Endodermal cell (in vitro differentiated cells): ENCODE measurements at regions not wholly inside any gene's neighbourhood (a gene's known extent, or its start where the extent isn't known, plus 50 kb on each side); places are given as distances from the start of the nearest gene placed in this dataset.

Experiments
- DNase-seq: peaks from one replicate; pipeline ENCODE4 v3.0.0-alpha.2; 2017
- H3K27ac ChIP-seq: 2 replicates; pipeline ENCODE4 v1.5.1; 2013; ENCODE audit warnings: mild to moderate bottlenecking, low read depth, low read length, moderate library complexity
- H3K27me3 ChIP-seq: 2 replicates; pipeline ENCODE4 v1.6.1; 2013; ENCODE audit warnings: mild to moderate bottlenecking, low read length, moderate library complexity; ENCODE audit not compliant: insufficient read depth, control insufficient read depth, poor library complexity, severe bottlenecking
- H3K36me3 ChIP-seq: 2 replicates; pipeline ENCODE4 v1.7.0; 2013; ENCODE audit warnings: mild to moderate bottlenecking, low read length, moderate library complexity; ENCODE audit not compliant: control insufficient read depth, insufficient read depth
- H3K4me1 ChIP-seq: one replicate; pipeline ENCODE4 v1.7.0; 2013; ENCODE audit warnings: low read length; ENCODE audit not compliant: control insufficient read depth, insufficient read depth
- H3K4me3 ChIP-seq: 2 replicates; pipeline ENCODE4 v1.5.1; 2013; ENCODE audit warnings: mild to moderate bottlenecking, low read length, moderate library complexity
- H3K9ac ChIP-seq: 2 replicates; pipeline ENCODE4 v1.6.1; 2013; ENCODE audit warnings: mild to moderate bottlenecking, low read length, moderate library complexity; ENCODE audit not compliant: poor library complexity, severe bottlenecking; ENCODE audit errors: extremely low read depth
- H3K9me3 ChIP-seq: 2 replicates; pipeline ENCODE4 v1.6.1; 2013; ENCODE audit warnings: mild to moderate bottlenecking, low read length, moderate library complexity; ENCODE audit not compliant: control insufficient read depth
- H3K27ac Mint-ChIP-seq: 2 replicates; pipeline ENCODE4 v1.8.0; 2020; ENCODE audit warnings: mixed read lengths
- H3K27me3 Mint-ChIP-seq: 2 replicates; pipeline ENCODE4 v1.8.0; 2021; ENCODE audit warnings: mild to moderate bottlenecking, mixed read lengths; ENCODE audit not compliant: insufficient read depth
- H3K36me3 Mint-ChIP-seq: 2 replicates; pipeline ENCODE4 v1.8.0; 2020; ENCODE audit warnings: low read depth, mixed read lengths
- H3K4me1 Mint-ChIP-seq: 2 replicates; pipeline ENCODE4 v1.8.0; 2020; ENCODE audit warnings: mixed read lengths
- H3K4me3 Mint-ChIP-seq: 2 replicates; pipeline ENCODE4 v1.8.0; 2020; ENCODE audit warnings: mild to moderate bottlenecking, moderate library complexity, mixed read lengths
- H3K9me3 Mint-ChIP-seq: 2 replicates; pipeline ENCODE4 v1.8.0; 2020; ENCODE audit warnings: mild to moderate bottlenecking, mixed read lengths
- CTCF ChIP-seq: fragments of 200-600 bp; sonication (generic); conservative IDR thresholded peaks from 2 replicates; pipeline ENCODE4 v1.5.0; 2021; ENCODE audit warnings: antibody characterized with exemption, mild to moderate bottlenecking
- WGBS, 2 experiments: methylation state at CpG; one replicate each; pipeline versions ENCODE4 v1.1.5 to v1.1.7; 2013; ENCODE audit warnings: missing lambda C conversion rate in 2 of 2, mixed read lengths in 1 of 2; ENCODE audit not compliant: insufficient coverage in 1 of 2, insufficient read length in 1 of 2; 5-methylcytosine and 5-hydroxymethylcytosine counted together

- no peaks in the 10 kb centered on the region for H3K27me3 ChIP-seq
- no peaks in the 10 kb centered on the region for H3K27me3 Mint-ChIP-seq
- H3K27ac ChIP-seq: no peak overlapping the region
- H3K36me3 Mint-ChIP-seq: peaks cover 2% of the 10 kb centered on the region
- H3K9me3 Mint-ChIP-seq: peaks cover 32% of the 10 kb centered on the region
- WGBS, 2 experiments: 62 to 75% methylated on average over 4 of the region's 4 CpGs
- H3K9me3 ChIP-seq: peaks cover 41% of the 10 kb centered on the region
- TF ChIP-seq CTCF: no peak
- no peaks in the 10 kb centered on the region for H3K4me1 ChIP-seq
- H3K4me1 Mint-ChIP-seq: no peaks in the 10 kb centered on the region
- no peak overlapping the region for H3K27ac Mint-ChIP-seq
- H3K36me3 ChIP-seq: no peaks in the 10 kb centered on the region
- H3K9ac ChIP-seq: no peak overlapping the region
- H3K4me3 ChIP-seq: no peak overlapping the region
- DNase-seq: no peak
- H3K4me3 Mint-ChIP-seq: no peak overlapping the region
Measured at GRCh38 chr6:164581563-164581962, 727.8 kb downstream of the C6orf118 start.

- WGBS, 2 experiments: 89% methylated on average over 3 of the region's 3 CpGs; no CpG with 5 or more reads in 1 of the 2 experiments
- no peak overlapping the region for H3K27ac Mint-ChIP-seq
Measured at GRCh38 chr6:164579035-164579434, 730.4 kb downstream of the C6orf118 start.

GRCh38 chr6:164578616-164579015, 730.8 kb downstream of the C6orf118 start:
- no peaks in the 10 kb centered on the region for H3K4me1 ChIP-seq
- no peak for DNase-seq
- H3K9me3 ChIP-seq: peaks cover 41% of the 10 kb centered on the region
- Mint-ChIP-seq H3K36me3 (peaks cover 2% of the 10 kb centered on the region), H3K9me3 (peaks cover 46% of the 10 kb centered on the region), H3K27ac (no peak overlapping the region), H3K27me3 (no peaks in the 10 kb centered on the region), H3K4me1 (no peaks in the 10 kb centered on the region), H3K4me3 (no peak overlapping the region)
- no peaks in the 10 kb centered on the region for H3K36me3 ChIP-seq
- H3K27me3 ChIP-seq: no peaks in the 10 kb centered on the region
- H3K4me3 ChIP-seq: no peak overlapping the region
- H3K27ac ChIP-seq: no peak overlapping the region
- 60% methylated on average over 3 of the region's 3 CpGs; no CpG with 5 or more reads in 1 of the 2 experiments for WGBS, 2 experiments
- TF ChIP-seq CTCF: no peak
- no peak overlapping the region for H3K9ac ChIP-seq

More at GRCh38 chr6:164579035-164579434, 730.4 kb downstream of the C6orf118 start:
- Histone ChIP-seq H3K27ac (no peak overlapping the region), H3K4me1 (no peaks in the 10 kb centered on the region), H3K4me3 (no peak overlapping the region), H3K9me3 (peaks cover 41% of the 10 kb centered on the region), H3K9ac (no peak overlapping the region), H3K27me3 (no peaks in the 10 kb centered on the region), H3K36me3 (no peaks in the 10 kb centered on the region)
- peaks cover 2% of the 10 kb centered on the region for H3K36me3 Mint-ChIP-seq
- no peak for TF ChIP-seq CTCF
- H3K9me3 Mint-ChIP-seq: peaks cover 43% of the 10 kb centered on the region
- H3K4me1 Mint-ChIP-seq: no peaks in the 10 kb centered on the region
- no peaks in the 10 kb centered on the region for H3K27me3 Mint-ChIP-seq
- no peak overlapping the region for H3K4me3 Mint-ChIP-seq
- DNase-seq: no peak
